ENCODE measurements at regions not wholly inside any gene's neighbourhood (a gene's known extent, or its start where the extent isn't known, plus 50 kb on each side); places are given as distances from the start of the nearest gene placed in this dataset.

- no peak for DNase-seq
Observed at GRCh38 chr11:122343210-122343609, 227.2 kb upstream of the BLID start.

DNA sequence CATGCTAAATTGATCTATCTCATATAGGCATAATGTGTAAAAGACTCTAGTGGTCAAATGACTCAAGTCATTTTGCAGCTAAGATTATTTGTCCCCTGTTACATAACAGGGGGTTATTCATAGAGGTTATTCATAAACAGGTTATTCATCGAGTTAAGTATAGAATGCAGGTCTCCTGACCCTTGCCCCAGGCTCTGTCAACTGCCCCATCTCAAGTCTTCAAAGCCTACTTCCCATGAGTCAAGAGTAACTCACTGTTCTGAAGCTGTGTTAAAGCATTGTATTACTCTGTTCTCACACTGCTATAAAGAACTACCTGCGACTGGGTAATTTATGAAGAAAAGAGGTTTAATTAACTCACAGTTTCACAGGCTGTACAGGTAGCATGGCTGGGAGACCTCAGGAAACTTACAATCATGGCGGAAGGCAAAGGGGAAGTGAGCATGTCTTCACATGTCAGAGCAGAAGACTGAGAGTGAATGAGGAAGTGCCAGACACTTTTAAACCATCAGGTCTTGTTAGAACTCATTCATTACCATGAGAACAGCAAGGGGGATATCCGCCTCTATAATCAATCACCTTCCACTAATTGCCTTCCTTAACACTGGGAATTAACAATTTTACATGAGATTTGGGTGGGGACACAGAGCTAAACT lies 226.2 kb upstream of the BLID start:
- DNase-seq, result no peak

DNA sequence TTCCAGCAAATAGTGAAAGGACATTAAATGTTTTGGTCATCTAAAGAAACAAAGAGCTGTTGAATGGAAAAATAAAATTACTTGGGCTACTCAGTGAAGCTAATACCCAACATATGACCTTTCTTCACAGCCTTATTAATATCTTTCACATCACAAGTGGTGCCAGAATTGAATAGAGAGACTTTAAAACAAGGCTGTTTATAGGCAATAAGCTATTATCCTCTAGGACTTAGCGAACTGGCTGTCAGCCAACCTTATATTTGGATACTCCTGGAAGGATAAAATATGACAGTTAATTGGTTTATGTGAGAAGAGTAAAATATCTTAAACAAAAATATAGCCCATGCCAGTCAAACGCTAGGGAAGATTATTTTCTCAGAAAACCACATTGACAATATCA lies 225.5 kb upstream of the BLID start:
- no peak for DNase-seq

DNA sequence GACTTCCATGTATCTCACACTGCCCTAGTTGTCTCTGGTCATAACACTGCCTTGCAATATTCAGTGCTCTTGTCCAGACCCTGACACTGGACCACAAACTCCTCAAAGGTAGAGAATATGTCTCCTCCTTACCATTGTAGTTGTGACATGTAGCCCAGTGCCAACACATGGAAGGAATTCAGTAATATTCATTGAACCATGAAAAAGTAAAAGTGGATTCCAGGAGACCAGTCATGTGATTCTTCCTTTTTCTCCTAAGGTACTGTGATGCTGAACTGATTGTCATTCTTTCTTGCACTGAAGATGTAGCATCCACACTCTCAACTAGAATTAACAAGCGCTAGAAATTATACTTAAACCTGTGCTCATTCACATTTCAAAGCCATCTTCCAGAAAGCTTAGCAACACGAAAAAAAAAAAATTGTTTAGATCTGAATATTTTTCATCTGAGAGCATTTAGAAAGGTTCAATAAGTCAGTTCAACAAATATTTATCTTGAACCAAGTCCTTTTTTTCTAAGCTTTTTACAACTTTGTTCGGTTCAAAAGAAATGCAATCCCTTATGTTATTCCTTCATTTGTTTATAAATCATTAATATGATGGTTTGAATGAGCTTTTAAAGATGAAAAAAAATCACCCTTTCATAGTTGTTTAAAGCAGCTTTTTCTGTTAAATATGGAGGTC lies 224.7 kb upstream of the BLID start:
- DNase-seq, result no peak

DNA sequence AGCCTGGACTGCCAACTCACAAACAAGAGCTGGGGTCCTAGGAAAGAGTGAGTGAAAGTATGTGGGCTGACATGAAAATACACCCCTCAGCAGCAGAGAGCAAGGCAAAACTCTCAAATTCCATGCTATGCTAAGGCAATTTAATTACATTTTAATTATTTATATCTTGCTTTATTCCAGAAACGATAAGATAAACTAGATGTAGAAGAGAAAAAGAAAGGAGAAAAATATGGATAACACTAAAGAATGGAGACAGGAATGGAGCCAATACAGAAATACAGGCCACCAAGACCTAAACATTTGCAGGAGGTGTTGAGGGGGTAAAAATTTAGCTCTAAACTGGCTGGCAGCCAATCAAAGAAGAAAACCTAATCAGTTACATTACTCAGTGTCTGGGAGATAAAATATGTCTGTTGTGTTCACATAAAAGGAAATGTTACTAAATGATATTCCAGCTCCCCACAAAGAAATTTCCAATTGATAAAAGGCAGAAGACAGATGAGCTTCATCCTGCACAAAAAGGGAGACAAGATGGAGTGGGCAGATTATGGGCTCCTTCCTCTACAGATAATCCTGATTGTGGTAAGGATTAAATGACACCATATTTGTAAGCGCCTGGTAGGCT lies 223.5 kb upstream of the BLID start:
- DNase-seq, result no peak

DNA sequence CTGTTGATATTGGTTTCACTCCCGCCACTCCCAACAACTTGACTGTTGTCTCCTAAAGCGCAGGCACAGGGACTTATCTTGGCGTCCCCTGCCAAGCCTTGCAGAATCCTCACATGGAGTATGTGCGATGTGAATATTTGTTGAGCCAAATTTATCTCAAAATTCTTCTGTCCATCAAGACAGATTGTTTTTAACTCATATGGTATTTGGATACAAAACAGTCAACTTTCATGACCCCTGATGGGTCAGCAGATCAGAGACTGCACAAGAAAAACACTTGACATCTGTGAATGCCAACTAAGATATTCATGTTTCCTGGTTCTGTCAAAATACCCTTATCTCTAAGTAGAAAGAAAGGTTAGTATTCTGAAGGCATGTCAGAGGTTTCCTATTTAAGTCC lies 221.7 kb upstream of the BLID start:
- no peak for DNase-seq

DNA sequence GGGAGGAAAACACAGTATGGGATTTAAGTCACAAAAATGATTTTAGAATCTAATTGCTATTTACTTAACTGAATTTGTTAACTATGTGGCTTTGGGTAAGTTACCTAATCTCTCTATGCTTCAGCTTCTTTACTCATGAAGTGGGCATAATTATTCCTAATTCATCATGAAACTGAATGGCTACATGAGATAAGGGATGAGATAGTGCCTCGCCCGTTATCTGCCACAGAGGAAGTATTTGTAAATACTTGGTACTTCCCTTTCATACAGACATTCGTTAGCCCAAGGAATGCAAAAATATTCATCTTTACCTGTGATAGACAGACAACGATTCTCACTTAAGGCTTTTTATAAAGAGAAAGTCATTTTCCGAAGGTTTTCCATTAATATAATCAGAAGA lies 221.2 kb upstream of the BLID start:
- no peak for DNase-seq

GRCh38 chr11:122336706-122337105 lies 220.7 kb upstream of the BLID start:
- DNase-seq, result no peak

GRCh38 chr11:122334546-122335339 lies 218.7 kb upstream of the BLID start:
- DNase-seq, result no peak

DNA sequence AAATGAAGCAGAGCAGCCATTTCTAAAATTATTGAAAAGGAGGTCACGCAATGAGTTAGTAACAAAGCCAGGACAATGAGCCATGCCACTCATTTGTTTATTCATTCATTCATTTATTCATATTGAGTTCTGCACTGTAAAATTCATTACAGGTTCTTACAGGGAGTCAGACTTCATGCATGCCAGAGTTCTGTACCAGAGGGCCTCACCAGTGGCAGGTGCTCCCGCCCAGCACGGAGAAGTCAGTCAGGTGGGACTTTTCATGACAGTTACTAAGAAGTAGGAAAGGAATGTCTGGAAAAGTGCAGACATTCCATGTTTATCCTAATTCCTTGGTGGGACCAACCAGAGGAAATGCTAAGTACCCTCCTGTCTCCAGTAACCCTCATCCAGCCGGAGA lies 217.5 kb upstream of the BLID start:
- no peak for DNase-seq

DNA sequence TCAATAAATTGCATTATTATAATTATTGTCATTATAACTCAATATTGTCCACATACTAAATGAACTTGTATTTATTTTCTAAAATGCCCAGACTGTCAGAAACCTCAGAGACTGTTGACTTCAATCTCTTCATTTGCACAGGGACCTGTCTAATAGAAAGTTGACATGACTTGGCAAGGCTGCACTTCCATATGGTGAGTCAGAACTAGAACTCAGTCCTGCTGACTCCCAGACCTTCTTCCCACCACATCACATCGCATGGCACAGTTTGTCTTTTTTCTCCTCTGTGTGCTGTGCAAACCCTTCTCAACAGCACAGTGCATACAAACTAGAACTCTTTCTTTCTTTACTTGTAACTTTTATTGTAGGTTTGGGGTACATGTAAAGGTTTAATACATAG lies 215.1 kb upstream of the BLID start:
- no peak for DNase-seq

GRCh38 chr11:122330279-122330965 lies 214.4 kb upstream of the BLID start:
- DNase-seq, result no peak

DNA sequence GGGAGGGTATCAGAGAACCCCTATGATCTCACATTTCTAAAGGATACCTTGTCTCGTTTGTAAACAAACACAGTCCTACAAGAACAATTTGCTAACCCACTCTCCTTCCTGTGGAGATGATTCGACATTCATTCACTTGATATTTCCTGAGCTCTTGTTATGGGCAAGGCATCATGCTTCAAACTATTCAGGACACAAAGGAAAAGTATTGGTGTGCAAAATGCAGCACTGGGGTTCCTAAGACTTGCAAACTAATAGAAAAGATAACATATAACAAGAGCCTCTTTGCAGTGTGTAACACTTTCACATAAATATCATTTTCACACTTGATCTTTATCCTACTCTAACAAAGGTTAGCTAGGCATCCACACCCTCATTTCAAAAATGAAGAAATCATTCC lies 211.5 kb upstream of the BLID start:
- DNase-seq, result no peak

DNA sequence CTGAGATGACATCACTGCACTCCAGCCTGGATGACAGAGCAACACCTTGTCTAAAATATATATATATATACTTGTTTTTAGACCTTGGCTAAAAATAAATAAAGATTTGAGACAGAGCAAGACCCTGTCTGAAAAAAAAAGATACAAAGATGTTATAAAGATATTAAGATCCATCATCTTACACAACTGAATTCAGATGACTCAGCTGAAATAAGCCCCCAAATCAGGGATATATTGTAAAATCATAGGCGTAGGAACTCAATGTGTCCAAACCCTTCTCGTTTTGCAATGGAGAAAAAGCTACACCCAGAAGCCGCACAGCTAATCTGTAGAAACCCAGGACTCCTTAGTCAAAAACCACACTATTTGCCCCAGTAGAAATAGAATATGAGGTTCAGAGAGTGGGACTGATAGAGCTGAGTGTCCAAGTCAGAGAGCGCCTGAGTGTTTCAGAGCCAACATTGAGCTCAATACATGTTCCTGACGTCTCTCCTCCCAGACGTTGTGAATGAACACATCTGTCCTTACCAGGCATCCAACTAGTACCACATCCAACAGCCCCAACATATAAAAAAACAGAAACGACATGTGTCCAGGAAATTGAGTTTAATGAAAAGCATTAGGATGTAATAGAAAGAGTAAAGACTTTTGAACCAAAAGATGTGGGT lies 207.9 kb upstream of the BLID start:
- no peak for DNase-seq

GRCh38 chr11:122322329-122322728 lies 206.3 kb upstream of the BLID start:
- no peak for DNase-seq

- no peak for DNase-seq
Observed at GRCh38 chr11:122320671-122321070, 204.7 kb upstream of the BLID start.

GRCh38 chr11:122319691-122320620 lies 203.9 kb upstream of the BLID start:
- no peak for DNase-seq

DNA sequence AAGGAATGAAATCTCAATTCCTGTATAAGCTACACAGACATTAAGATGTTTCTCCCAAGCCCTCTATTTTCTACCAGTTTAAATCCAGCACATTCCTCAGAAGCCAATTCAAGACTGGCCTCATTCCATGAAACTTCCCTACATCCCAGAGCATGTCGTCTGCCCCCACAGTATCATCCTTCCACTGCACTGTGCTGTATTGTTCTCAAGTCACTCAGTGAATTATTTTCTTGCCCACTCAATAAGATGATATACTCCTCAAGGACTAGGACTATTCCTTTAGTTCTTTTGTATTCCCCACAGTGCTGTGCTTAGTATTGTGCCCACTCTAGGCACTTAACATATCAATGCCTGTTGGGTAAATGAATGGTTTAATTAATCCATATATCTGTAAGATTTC lies 203.1 kb upstream of the BLID start:
- DNase-seq, result no peak

GRCh38 chr11:122317305-122317704 lies 201.3 kb upstream of the BLID start:
- DNase-seq, result no peak

- DNase-seq, result no peak
Observed at GRCh38 chr11:122313581-122313980, 197.6 kb upstream of the BLID start.

GRCh38 chr11:122311216-122311755 lies 195.3 kb upstream of the BLID start:
- no peak for DNase-seq
